Tongue (tissue), 1 donor: ENCODE measurements at regions not wholly inside any gene's neighbourhood (a gene's known extent, or its start where the extent isn't known, plus 50 kb on each side); places are given as distances from the start of the nearest gene placed in this dataset.
A peak's percentile ranks its signal among the peaks of the same experiment; 100 is the strongest.

ENCODE experiments used
- DNase-seq: peaks from one replicate; pipeline ENCODE4 v3.0.0-alpha.2; 2015

DNA sequence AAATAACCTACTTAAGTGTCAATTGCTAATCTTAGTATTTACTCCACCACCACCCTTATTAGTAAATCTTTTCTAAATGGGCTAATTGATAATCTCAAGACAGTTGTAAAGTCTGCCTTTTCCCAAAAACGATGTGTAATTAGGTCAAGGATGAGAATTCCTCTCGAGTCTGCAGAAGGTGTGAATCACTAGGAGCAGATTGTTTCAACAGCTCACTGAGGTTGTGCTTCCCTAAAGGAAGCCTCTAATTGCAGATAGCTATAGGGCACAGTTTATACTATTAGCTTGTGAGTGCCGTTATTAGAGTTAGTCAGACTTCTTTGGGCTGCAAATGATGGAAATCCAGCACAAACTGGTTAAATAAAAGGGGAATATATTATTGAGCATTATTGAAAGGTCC lies 84.9 kb downstream of the C11orf91 start:
- no peak for DNase-seq

- no peak for DNase-seq
Measured at GRCh38 chr11:33613404-33613803, 87.2 kb downstream of the C11orf91 start.

- no peak for DNase-seq
Measured at GRCh38 chr11:33610903-33611302, 89.7 kb downstream of the C11orf91 start.

DNA sequence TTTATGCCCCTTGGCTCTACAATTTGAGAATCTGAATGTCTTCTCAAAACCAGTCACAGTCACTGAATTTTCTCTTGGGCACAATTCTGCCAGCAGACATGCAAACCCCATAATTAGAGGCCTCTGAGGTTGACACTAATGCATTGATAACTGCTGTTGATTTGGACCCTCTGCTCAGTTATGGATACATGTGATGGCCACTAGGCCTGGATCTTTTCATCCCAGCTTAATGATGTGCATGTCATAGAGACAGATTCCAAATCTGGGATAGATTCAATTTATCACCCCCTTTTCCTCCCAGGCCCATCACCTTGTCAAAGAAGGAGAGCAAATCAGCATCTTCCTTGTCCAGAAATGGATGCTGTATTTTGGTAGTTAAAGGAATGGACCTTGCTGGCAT lies 92.2 kb downstream of the C11orf91 start:
- DNase-seq, result no peak

DNA sequence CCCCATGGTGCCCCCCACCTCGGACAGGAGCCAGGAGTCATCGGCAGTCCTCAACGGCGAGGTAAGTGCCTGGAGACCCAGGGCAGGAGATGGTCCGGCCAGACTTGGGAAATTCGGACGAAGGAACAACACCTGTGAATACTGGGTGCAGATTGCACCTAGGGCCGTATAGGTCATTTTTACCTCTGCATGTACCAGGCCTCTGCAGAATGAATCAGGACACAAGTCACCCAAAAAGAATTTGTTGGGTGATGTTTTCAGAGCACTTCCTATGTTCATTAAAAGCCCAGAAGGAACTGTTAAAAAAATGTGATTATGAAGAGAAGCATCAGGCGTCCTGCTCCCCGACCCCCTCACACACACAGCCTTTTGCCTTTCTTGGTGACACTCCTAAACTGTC lies 93.9 kb downstream of the C11orf91 start:
- no peak for DNase-seq

GRCh38 chr11:33605703-33606102 lies 94.9 kb downstream of the C11orf91 start:
- DNase-seq, result no peak

DNA sequence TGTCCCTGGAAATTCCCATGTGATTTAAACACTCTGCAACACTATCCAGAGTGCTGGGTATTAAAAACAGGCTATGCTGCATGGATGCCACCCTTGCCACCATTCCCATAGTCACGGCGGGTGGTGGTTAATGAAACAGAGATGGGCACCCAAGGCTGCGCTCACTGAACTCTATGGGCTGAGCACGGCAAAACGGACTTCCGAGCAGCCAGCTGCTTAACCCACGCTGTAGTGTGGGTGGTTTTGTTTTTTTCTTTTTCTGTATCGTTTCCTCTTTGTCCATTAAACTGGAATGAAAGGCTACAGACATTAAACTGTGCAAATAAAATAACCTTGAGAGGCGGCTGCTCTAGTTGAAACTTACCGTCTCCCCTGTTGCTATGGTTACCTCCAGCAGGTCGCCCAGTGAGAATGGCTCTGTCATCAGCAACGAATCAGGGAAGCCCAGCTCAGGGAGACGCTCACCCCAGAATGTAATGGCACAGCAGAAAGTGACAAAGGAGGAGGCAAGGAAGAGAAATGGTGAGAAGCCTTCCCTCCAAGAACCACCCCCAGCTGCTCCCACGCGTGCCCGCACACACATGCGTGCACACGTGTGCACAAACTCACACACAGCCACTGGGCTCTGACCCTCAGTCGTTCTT lies 102.1 kb downstream of the C11orf91 start:
- DNase-seq, result no peak

GRCh38 chr11:33594188-33594587 lies 106.4 kb downstream of the C11orf91 start:
- no peak for DNase-seq

GRCh38 chr11:33590441-33590840 lies 110.2 kb downstream of the C11orf91 start:
- DNase-seq, result no peak

GRCh38 chr11:33588056-33588455 lies 112.6 kb downstream of the C11orf91 start:
- peak; percentile 15 for DNase-seq

DNA sequence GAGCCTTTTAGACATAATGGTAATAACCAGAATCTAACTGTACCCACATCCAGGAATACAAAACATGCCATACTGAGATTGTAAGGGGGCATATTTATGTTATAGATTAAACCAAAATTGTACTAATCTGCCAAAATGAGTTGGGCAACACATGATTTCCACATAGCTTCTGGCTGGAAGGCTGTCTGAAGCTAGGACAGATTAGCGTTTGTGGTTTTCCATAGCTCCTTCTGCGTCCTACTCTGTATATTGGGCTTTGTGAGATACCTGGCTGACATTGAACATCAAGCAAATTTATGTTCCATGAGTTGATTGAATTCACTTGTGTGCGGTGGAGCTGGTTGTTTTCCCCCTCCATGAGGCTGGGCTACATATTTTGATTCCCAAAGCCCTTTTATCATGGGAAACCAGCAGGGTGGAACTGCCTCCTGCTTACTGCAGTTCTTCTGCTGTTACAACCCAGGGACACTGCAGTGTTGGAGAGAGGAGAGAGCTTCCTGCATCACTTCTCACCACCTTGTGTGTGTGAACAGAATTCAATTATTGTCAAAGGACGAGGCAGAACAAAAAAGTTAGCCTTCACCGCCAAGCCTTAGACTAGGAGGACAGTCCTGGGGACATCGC lies 114.9 kb downstream of the C11orf91 start:
- DNase-seq, result no peak

DNA sequence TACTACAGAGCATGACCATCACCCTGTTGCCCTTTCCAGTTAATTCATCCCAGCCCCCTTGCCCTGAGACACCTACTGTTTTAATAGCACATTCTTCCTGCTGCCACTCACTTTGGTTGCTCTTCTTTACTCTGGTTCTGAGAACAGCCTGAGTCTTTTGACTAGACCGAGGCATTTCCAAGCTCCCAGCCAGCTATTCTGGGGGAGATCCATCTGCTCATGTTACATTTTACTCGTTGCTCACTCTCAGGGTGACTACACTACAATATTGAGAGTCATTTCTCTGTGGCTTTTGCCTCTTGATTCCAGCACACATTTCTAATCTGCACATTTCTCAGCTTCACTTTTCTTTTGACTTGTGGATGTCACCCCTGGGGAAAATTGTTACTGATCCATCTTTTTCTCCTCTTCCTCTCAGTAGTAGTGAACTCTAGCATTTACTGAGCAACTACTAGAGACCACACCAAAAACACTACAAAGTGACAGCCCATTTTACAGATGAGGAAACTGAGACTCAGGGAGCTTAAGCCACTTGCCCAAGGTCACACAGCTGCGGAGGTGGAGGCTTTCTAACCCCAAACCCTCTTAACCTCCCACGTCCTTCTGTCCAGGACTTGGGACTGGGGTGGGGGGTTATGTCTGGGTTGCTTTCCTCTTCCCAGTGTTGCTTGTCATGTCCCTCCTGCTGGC lies 117.8 kb downstream of the C11orf91 start:
- no peak for DNase-seq

DNA sequence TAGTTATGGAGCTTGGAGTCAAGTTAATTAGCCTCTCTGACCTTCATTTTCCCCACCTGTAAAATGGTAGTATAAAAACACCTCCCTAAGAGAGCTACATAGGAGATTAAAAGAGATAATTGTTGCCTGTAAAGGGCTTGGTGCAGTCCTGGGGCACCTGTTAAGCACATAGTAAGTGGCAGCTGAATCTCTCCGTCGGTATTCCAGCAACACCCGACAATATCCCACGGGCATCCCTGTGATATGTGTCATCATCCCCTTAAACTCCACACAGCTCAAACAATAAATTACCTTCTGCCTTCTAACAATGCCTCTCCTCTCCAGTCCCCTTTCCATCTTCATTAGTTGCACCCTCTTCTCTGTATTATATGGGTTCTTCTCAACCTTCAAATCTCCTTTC lies 121.5 kb downstream of the C11orf91 start:
- DNase-seq, result no peak

GRCh38 chr11:33577204-33577603 lies 123.4 kb downstream of the C11orf91 start:
- no peak for DNase-seq

DNA sequence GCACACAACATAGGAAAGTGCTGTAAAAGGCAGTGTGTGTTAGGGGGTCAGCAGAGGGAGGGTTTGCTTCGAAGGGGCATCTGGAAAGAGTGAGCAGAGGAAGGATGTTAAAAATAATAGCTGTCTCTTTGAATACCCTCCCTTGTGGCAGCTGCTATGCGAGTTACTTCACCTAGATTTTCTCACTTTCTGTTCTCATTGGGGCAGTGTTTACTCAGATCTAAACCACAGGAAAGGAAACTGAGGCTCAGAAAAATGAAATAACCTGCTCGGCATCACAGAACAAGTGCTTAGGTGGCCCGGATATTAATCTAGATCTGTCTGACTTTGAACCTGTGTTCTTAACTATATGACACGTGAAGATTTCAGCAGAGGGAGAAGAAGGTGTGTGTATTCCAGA lies 125.3 kb downstream of the C11orf91 start:
- no peak for DNase-seq

GRCh38 chr11:33574331-33574730 lies 126.3 kb downstream of the C11orf91 start:
- peak; percentile 69 for DNase-seq

GRCh38 chr11:33569333-33569732 lies 131.3 kb downstream of the C11orf91 start:
- DNase-seq, result no peak

DNA sequence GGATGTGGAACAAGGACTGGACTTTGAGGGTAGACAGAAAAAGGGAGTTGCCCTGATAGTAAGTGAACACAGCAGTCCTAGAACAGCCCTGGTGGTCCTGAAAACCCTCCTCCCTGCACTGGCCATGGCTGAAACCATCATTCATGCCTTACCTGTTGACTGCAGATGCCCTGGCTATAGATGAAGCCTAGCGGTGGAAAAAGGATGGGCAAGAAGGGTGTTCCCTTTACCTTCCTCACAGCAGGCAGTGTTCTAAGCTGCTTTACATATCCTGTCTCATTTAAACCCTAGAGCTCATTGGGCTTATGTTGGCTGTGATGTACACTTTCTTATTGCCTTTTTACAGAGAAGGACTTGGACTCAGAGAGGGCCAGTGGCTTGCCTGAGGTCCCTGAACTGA lies 133.6 kb downstream of the C11orf91 start:
- no peak for DNase-seq

GRCh38 chr11:33564856-33565453 lies 135.7 kb downstream of the C11orf91 start:
- DNase-seq, result no peak

GRCh38 chr11:33560729-33561128 lies 139.9 kb downstream of the C11orf91 start:
- DNase-seq, result no peak

DNA sequence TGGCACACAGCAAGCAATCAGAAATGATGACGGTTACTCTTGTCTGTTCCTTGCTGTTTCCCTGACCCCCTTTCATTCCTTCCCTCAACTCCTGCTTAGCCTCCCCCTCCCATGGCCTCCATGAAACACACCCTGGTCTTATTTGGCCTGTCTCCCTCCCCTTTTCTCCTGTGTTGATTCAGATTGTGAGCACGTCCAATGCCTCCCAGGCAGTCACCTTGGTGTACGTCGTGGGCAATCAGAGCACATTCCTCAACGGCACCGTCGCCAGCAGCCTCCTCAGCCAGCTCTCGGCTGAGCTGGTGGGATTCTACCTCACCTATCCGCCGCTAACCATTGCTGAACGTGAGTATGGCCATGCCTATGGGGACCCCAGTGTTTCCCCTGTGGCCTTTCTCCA lies 141.1 kb downstream of the C11orf91 start:
- no peak for DNase-seq

DNA sequence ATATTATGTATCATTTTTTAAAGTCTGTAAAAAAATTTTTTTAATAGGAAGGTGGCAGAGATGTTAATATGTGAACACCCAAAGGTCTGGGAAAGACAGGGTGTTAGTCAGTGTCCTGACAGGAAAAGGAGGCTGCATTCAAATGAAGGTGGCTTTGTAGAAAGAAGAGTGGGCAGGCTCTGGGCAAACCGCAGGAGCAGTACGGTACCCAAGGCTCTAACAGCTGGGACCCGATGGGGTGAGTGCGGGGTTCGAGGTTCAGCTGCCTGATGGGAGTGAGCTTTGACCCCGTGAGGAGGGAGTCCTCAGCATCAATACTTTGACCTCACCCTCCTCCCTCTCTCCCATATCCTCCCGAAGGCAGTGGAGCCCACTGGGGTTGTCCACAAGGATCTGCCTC lies 142.5 kb downstream of the C11orf91 start:
- DNase-seq, result no peak

GRCh38 chr11:33557201-33557600 lies 143.4 kb downstream of the C11orf91 start:
- no peak for DNase-seq
